CD4-positive, alpha-beta memory T cell (primary cell): ENCODE measurements at regions not wholly inside any gene's neighbourhood (a gene's known extent, or its start where the extent isn't known, plus 50 kb on each side); places are given as distances from the start of the nearest gene placed in this dataset.
"Not testable (repeated sequence)": the region's sequence is repeated elsewhere in the genome, so short reads cannot be mapped to it uniquely, and the experiment has no call there.

Source experiments
- CTCF ChIA-PET: fragments of 350-600 bp; sonication (Branson Sonifier 250); formaldehyde crosslinking; loops from one replicate; lab custom pipeline; 2021; ENCODE audit warnings: inconsistent platforms; ENCODE audit not compliant: partially characterized antibody; lab: Charles Lee
- POLR2A ChIA-PET: fragments of 350-600 bp; sonication (Branson Sonifier 250); formaldehyde crosslinking; loops from one replicate; lab custom pipeline; 2021; ENCODE audit not compliant: partially characterized antibody; lab: Charles Lee
- DNase-seq, 5 donors: peaks; one replicate each; pipeline versions ENCODE4 v3.0.0 to v3.0.0-alpha.2; 2020 to 2022; ENCODE audit warnings: mixed read lengths in 1 of 5
- H3K27ac ChIP-seq: one replicate; pipeline ENCODE4 v1.7.0; 2013; ENCODE audit warnings: low read depth, low read length
- H3K27me3 ChIP-seq: 2 replicates; pipeline ENCODE4 v1.7.0; 2013; ENCODE audit warnings: mild to moderate bottlenecking, low read length, moderate library complexity; ENCODE audit not compliant: insufficient read depth
- H3K36me3 ChIP-seq: 2 replicates; pipeline ENCODE4 v1.7.0; 2013; ENCODE audit warnings: mild to moderate bottlenecking, low read length, moderate library complexity; ENCODE audit not compliant: insufficient read depth
- H3K4me1 ChIP-seq: 2 replicates; pipeline ENCODE4 v1.7.0; 2013; ENCODE audit warnings: mild to moderate bottlenecking, low read length, moderate library complexity; ENCODE audit not compliant: insufficient read depth
- H3K4me3 ChIP-seq, 2 donors: one replicate each; pipeline ENCODE4 v1.7.0; 2013; ENCODE audit warnings: low read length in 2 of 2, mild to moderate bottlenecking in 1 of 2
- H3K9me3 ChIP-seq, 2 donors: one replicate each; pipeline ENCODE4 v1.7.0; 2013; ENCODE audit warnings: low read length in 2 of 2, control low read depth in 1 of 2; ENCODE audit not compliant: control insufficient read depth in 1 of 2
- H3K27ac Mint-ChIP-seq, 7 donors: one replicate each; pipeline ENCODE4 v1.8.0; 2020 to 2021; ENCODE audit warnings: mixed read lengths in 7 of 7, mild to moderate bottlenecking in 6 of 7, inconsistent platforms in 3 of 7, moderate library complexity in 3 of 7
- H3K27me3 Mint-ChIP-seq, 2 donors: one replicate each; pipeline ENCODE4 v1.8.0; 2020 to 2021; ENCODE audit warnings: mixed read lengths in 2 of 2
- H3K36me3 Mint-ChIP-seq, 2 donors: one replicate each; pipeline ENCODE4 v1.8.0; 2020 to 2021; ENCODE audit warnings: mixed read lengths in 2 of 2, inconsistent platforms in 1 of 2, mild to moderate bottlenecking in 1 of 2
- H3K4me1 Mint-ChIP-seq, 4 donors: one replicate each; pipeline ENCODE4 v1.8.0; 2020 to 2021; ENCODE audit warnings: mixed read lengths in 4 of 4, mild to moderate bottlenecking in 1 of 4
- H3K4me3 Mint-ChIP-seq, 8 donors: one replicate each; pipeline ENCODE4 v1.8.0; 2020 to 2021; ENCODE audit warnings: mixed read lengths in 8 of 8, mild to moderate bottlenecking in 7 of 8, moderate library complexity in 6 of 8, inconsistent platforms in 3 of 8
- H3K9me3 Mint-ChIP-seq, 8 donors: one replicate each; pipeline ENCODE4 v1.8.0; 2020 to 2021; ENCODE audit warnings: mixed read lengths in 8 of 8, mild to moderate bottlenecking in 5 of 8, inconsistent platforms in 3 of 8, moderate library complexity in 1 of 8
- intact Hi-C: fragments of 100-400 bp; cut with micrococcal nuclease; formaldehyde crosslinking; loops from one replicate; pipeline ENCODE4 v1.15.1; 2023

GRCh38 chrX:76555269-76555668, 127.8 kb downstream of the MAGEE1 start:
- H3K36me3 ChIP-seq: no peaks in the 10 kb centered on the region
- no peaks in the 10 kb centered on the region for H3K4me1 ChIP-seq
- peaks cover 0 to 4% of the 10 kb centered on the region in 2 donors for H3K9me3 ChIP-seq
- no peak overlapping the region for H3K4me3 ChIP-seq
- no peak for DNase-seq
- H3K36me3 Mint-ChIP-seq: no peaks in the 10 kb centered on the region
- peaks cover 0 to 59% (median 33%) of the 10 kb centered on the region in 8 donors for H3K9me3 Mint-ChIP-seq
- intact Hi-C loops: no loop called here
- POLR2A ChIA-PET: interaction anchor here (0.8 kb wide), 1 partner anchor 13 kb away, joined by 3 read pairs; no protein-coding TSS in a partner anchor
- CTCF ChIA-PET: no interaction called here
- no peak overlapping the region for H3K27ac Mint-ChIP-seq
- H3K27me3 ChIP-seq: no peaks in the 10 kb centered on the region
- no peak overlapping the region for H3K27ac ChIP-seq
- no peak overlapping the region for H3K4me3 Mint-ChIP-seq
- H3K4me1 Mint-ChIP-seq: peaks cover 0 to 2% (median 0%) of the 10 kb centered on the region in 4 donors
- no peaks in the 10 kb centered on the region for H3K27me3 Mint-ChIP-seq

- CTCF ChIA-PET: interaction anchor here (1.0 kb wide), 1 partner anchor 1077 kb away, joined by 3 read pairs; no protein-coding TSS in a partner anchor
- Histone ChIP-seq H3K36me3 (no peaks in the 10 kb centered on the region), H3K9me3 (peaks cover 0 to 4% of the 10 kb centered on the region in 2 donors), H3K4me3 (no peak overlapping the region), H3K27me3 (no peaks in the 10 kb centered on the region), H3K27ac (no peak overlapping the region), H3K4me1 (no peaks in the 10 kb centered on the region)
- Mint-ChIP-seq H3K27me3 (no peaks in the 10 kb centered on the region), H3K9me3 (peaks cover 0 to 61% (median 35%) of the 10 kb centered on the region in 8 donors), H3K36me3 (no peaks in the 10 kb centered on the region), H3K4me1 (no peaks in the 10 kb centered on the region), H3K27ac (no peak overlapping the region), H3K4me3 (no peak overlapping the region)
- intact Hi-C loops: no loop called here
- DNase-seq: peak in 3 of 5 donors; percentile 7 to 25 (median 11)
- POLR2A ChIA-PET: interaction anchor here (0.8 kb wide), 1 partner anchor 12 kb away, joined by 3 read pairs; no protein-coding TSS in a partner anchor
These were observed 128.3 kb downstream of the MAGEE1 start for GRCh38 chrX:76555816-76556215.

- H3K36me3 ChIP-seq, CTCF ChIA-PET, DNase-seq, POLR2A ChIA-PET, H3K27ac ChIP-seq, H3K27me3 ChIP-seq, H3K27ac Mint-ChIP-seq, intact Hi-C loops, H3K36me3 Mint-ChIP-seq, H3K4me3 Mint-ChIP-seq, H3K4me1 ChIP-seq, H3K4me1 Mint-ChIP-seq, H3K9me3 ChIP-seq, H3K4me3 ChIP-seq, H3K27me3 Mint-ChIP-seq: not testable (repeated sequence)
- peaks cover 0 to 34% (median 26%) of the 10 kb centered on the region in 8 donors for H3K9me3 Mint-ChIP-seq
These were observed 137.3 kb downstream of the MAGEE1 start for GRCh38 chrX:76564842-76565241.

- no peak for DNase-seq
- H3K27me3 Mint-ChIP-seq: no peaks in the 10 kb centered on the region
- intact Hi-C loops: no loop called here
- H3K9me3 ChIP-seq: no peaks in the 10 kb centered on the region
- no peaks in the 10 kb centered on the region for H3K4me1 Mint-ChIP-seq
- peaks cover 0 to 17% (median 9%) of the 10 kb centered on the region in 8 donors for H3K9me3 Mint-ChIP-seq
- no peak overlapping the region for H3K27ac Mint-ChIP-seq
- H3K4me3 Mint-ChIP-seq: no peak overlapping the region
- no peaks in the 10 kb centered on the region for H3K4me1 ChIP-seq
- POLR2A ChIA-PET: no interaction called here
- H3K36me3 Mint-ChIP-seq: no peaks in the 10 kb centered on the region
- CTCF ChIA-PET: no interaction called here
- H3K36me3 ChIP-seq: no peaks in the 10 kb centered on the region
- no peak overlapping the region for H3K27ac ChIP-seq
- H3K27me3 ChIP-seq: no peaks in the 10 kb centered on the region
- no peak overlapping the region for H3K4me3 ChIP-seq
These were observed 177.9 kb downstream of the MAGEE1 start for GRCh38 chrX:76605390-76605789.

- CTCF ChIA-PET: no interaction called here
- Mint-ChIP-seq H3K27ac (no peak overlapping the region), H3K36me3 (no peaks in the 10 kb centered on the region), H3K4me1 (no peaks in the 10 kb centered on the region), H3K4me3 (no peak overlapping the region), H3K9me3 (peaks cover 0 to 31% (median 16%) of the 10 kb centered on the region in 8 donors), H3K27me3 (no peaks in the 10 kb centered on the region)
- Histone ChIP-seq H3K27ac (no peak overlapping the region), H3K9me3 (no peaks in the 10 kb centered on the region), H3K27me3 (no peaks in the 10 kb centered on the region), H3K4me1 (no peaks in the 10 kb centered on the region), H3K36me3 (no peaks in the 10 kb centered on the region), H3K4me3 (no peak overlapping the region)
- DNase-seq: no peak
- POLR2A ChIA-PET: no interaction called here
- intact Hi-C loops: no loop called here
These were observed 189.5 kb downstream of the MAGEE1 start for GRCh38 chrX:76617020-76617419.

- no peak overlapping the region for H3K27ac ChIP-seq
- no peaks in the 10 kb centered on the region for H3K27me3 ChIP-seq
- H3K9me3 ChIP-seq: no peaks in the 10 kb centered on the region
- Mint-ChIP-seq H3K4me1 (no peaks in the 10 kb centered on the region), H3K27me3 (no peaks in the 10 kb centered on the region), H3K36me3 (no peaks in the 10 kb centered on the region), H3K9me3 (peaks cover 0 to 12% (median 1%) of the 10 kb centered on the region in 8 donors), H3K4me3 (no peak overlapping the region), H3K27ac (no peak overlapping the region)
- POLR2A ChIA-PET: no interaction called here
- intact Hi-C loops: no loop called here
- H3K36me3 ChIP-seq: no peaks in the 10 kb centered on the region
- CTCF ChIA-PET: no interaction called here
- H3K4me3 ChIP-seq: no peak overlapping the region
- no peak for DNase-seq
- H3K4me1 ChIP-seq: no peaks in the 10 kb centered on the region
These were observed 216.1 kb downstream of the MAGEE1 start for GRCh38 chrX:76643590-76643989.

GRCh38 chrX:76651369-76651768, 223.9 kb downstream of the MAGEE1 start:
- H3K4me1 Mint-ChIP-seq, POLR2A ChIA-PET, DNase-seq, H3K4me3 ChIP-seq, H3K27ac ChIP-seq, H3K27me3 Mint-ChIP-seq, H3K27ac Mint-ChIP-seq, H3K4me1 ChIP-seq, intact Hi-C loops, H3K4me3 Mint-ChIP-seq, H3K27me3 ChIP-seq, H3K9me3 ChIP-seq, H3K36me3 Mint-ChIP-seq, H3K9me3 Mint-ChIP-seq, CTCF ChIA-PET, H3K36me3 ChIP-seq: not testable (repeated sequence)

- Mint-ChIP-seq H3K4me3 (no peak overlapping the region), H3K4me1 (no peaks in the 10 kb centered on the region), H3K9me3 (peaks cover 0 to 10% (median 2%) of the 10 kb centered on the region in 8 donors), H3K36me3 (no peaks in the 10 kb centered on the region), H3K27ac (no peak overlapping the region), H3K27me3 (peaks cover 0 to 1% of the 10 kb centered on the region in 2 donors)
- H3K9me3 ChIP-seq: no peaks in the 10 kb centered on the region
- DNase-seq: no peak
- intact Hi-C loops: no loop called here
- H3K4me3 ChIP-seq: no peak overlapping the region
- H3K27me3 ChIP-seq: no peaks in the 10 kb centered on the region
- CTCF ChIA-PET: no interaction called here
- POLR2A ChIA-PET: no interaction called here
- H3K27ac ChIP-seq: no peak overlapping the region
- H3K4me1 ChIP-seq: no peaks in the 10 kb centered on the region
- no peaks in the 10 kb centered on the region for H3K36me3 ChIP-seq
These were observed 230.0 kb downstream of the MAGEE1 start for GRCh38 chrX:76657499-76657898.
